IMR-90 (cell line): ENCODE measurements at regions not wholly inside any gene's neighbourhood (a gene's known extent, or its start where the extent isn't known, plus 50 kb on each side); places are given as distances from the start of the nearest gene placed in this dataset.

Experiments
- ATAC-seq: fragments of 200-7000 bp; cut with Tn5 transposase; 2 replicates; pipeline ENCODE4 v1.9.1; 2020; ENCODE audit warnings: low read depth, mild to moderate bottlenecking, moderate library complexity
- BruUV-seq: library from RNA; stranded (reverse); fragments of 400-500 nt; replicated peaks from 2 replicates; lab custom pipeline; 2021; lab: Mats Ljungman, UMichigan
- CTCF ChIA-PET: fragments of 300-600 bp; formaldehyde crosslinking; extraction: SDS; loops from one replicate; lab custom pipeline; 2021; ENCODE audit warnings: antibody characterized with exemption; lab: Yijun Ruan, JAX
- POLR2A ChIA-PET: fragments of 300-600 bp; sonication (Branson Sonifier 250); formaldehyde crosslinking; loops from one replicate; lab custom pipeline; 2022; ENCODE audit warnings: antibody characterized with exemption; ENCODE audit not compliant: unreplicated experiment; lab: Charles Lee
- DNase-seq: peaks from one replicate; pipeline ENCODE4 v3.0.0; 2013
- H2AFZ ChIP-seq: replicated peaks from 2 replicates; pipeline ENCODE3; 2013; ENCODE audit warnings: low read length, mild to moderate bottlenecking; ENCODE audit not compliant: poor library complexity
- H2AK5ac ChIP-seq: 2 replicates; pipeline ENCODE4 v1.6.1; 2013; ENCODE audit warnings: low read depth, low read length, inconsistent platforms
- H2AK9ac ChIP-seq: replicated peaks from 2 replicates; pipeline ENCODE3; 2013; ENCODE audit warnings: mild to moderate bottlenecking, low read depth, low read length, moderate library complexity; ENCODE audit not compliant: poor library complexity
- H2BK120ac ChIP-seq: 2 replicates; pipeline ENCODE4 v1.6.1; 2013; ENCODE audit warnings: low read depth, low read length, inconsistent platforms
- H2BK15ac ChIP-seq: 3 replicates; pipeline ENCODE4 v1.6.1; 2013; ENCODE audit warnings: low read depth, low read length, inconsistent platforms
- H2BK20ac ChIP-seq: 2 replicates; pipeline ENCODE4 v1.6.1; 2013; ENCODE audit warnings: low read depth, mild to moderate bottlenecking, inconsistent platforms, low read length, moderate library complexity
- H2BK5ac ChIP-seq: 2 replicates; pipeline ENCODE4 v1.6.1; 2013; ENCODE audit warnings: mild to moderate bottlenecking, low read depth, low read length, inconsistent platforms; ENCODE audit not compliant: poor library complexity, severe bottlenecking
- H3K14ac ChIP-seq: replicated peaks from 2 replicates; pipeline ENCODE4 v1.6.1; 2013; ENCODE audit warnings: low read depth, low read length, inconsistent platforms
- H3K18ac ChIP-seq: 2 replicates; pipeline ENCODE4 v1.6.1; 2013; ENCODE audit warnings: low read depth, low read length, control low read depth
- H3K23ac ChIP-seq: 2 replicates; pipeline ENCODE4 v1.6.1; 2013; ENCODE audit warnings: low read depth, low read length, inconsistent platforms
- H3K27ac ChIP-seq: 2 replicates; pipeline ENCODE4 v1.5.1; 2013; ENCODE audit warnings: mild to moderate bottlenecking, control low read depth, low read length; ENCODE audit not compliant: insufficient read depth
- H3K27me3 ChIP-seq: 2 replicates; pipeline ENCODE4 v1.6.1; 2013; ENCODE audit warnings: low read length; ENCODE audit not compliant: control insufficient read depth, insufficient read depth
- H3K36me3 ChIP-seq: 2 replicates; pipeline ENCODE4 v1.6.1; 2013; ENCODE audit warnings: low read length, mixed read lengths; ENCODE audit not compliant: control insufficient read depth, insufficient read depth
- H3K4ac ChIP-seq: 2 replicates; pipeline ENCODE4 v1.6.1; 2013; ENCODE audit warnings: low read depth, low read length, inconsistent platforms
- H3K4me1 ChIP-seq: 2 replicates; pipeline ENCODE4 v1.6.1; 2013; ENCODE audit warnings: low read length, mixed read lengths; ENCODE audit not compliant: control insufficient read depth, insufficient read depth
- H3K4me2 ChIP-seq: 2 replicates; pipeline ENCODE4 v1.6.1; 2013; ENCODE audit warnings: low read depth, mild to moderate bottlenecking, control low read depth, low read length, moderate library complexity
- H3K4me3 ChIP-seq: 2 replicates; pipeline ENCODE4 v1.5.1; 2013; ENCODE audit warnings: low read depth, mild to moderate bottlenecking, control low read depth, low read length, moderate library complexity; ENCODE audit not compliant: insufficient read depth
- H3K56ac ChIP-seq: 2 replicates; pipeline ENCODE4 v1.6.1; 2013; ENCODE audit warnings: low read length, inconsistent platforms; ENCODE audit not compliant: insufficient read depth; ENCODE audit errors: extremely low read depth
- H3K79me1 ChIP-seq, 2 experiments: 2 replicates each; pipeline ENCODE4 v1.6.1; 2013; ENCODE audit warnings: low read length in 2 of 2, inconsistent platforms in 1 of 2, low read depth in 1 of 2
- H3K9ac ChIP-seq: 2 replicates; pipeline ENCODE4 v1.6.1; 2013; ENCODE audit warnings: low read depth, low read length, control low read depth
- H3K9me1 ChIP-seq: 2 replicates; pipeline ENCODE4 v1.6.1; 2013; ENCODE audit warnings: low read length, inconsistent platforms; ENCODE audit not compliant: insufficient read depth
- H3K9me3 ChIP-seq: 2 replicates; pipeline ENCODE4 v1.6.1; 2013; ENCODE audit warnings: low read length; ENCODE audit not compliant: control insufficient read depth, insufficient read depth
- H4K20me1 ChIP-seq: 2 replicates; pipeline ENCODE4 v1.6.1; 2013; ENCODE audit warnings: low read length, inconsistent platforms; ENCODE audit not compliant: insufficient read depth
- H4K5ac ChIP-seq: 2 replicates; pipeline ENCODE4 v1.6.1; 2013; ENCODE audit warnings: mild to moderate bottlenecking, low read depth, low read length, control low read depth
- H4K8ac ChIP-seq, 2 experiments: 2 replicates each; pipeline ENCODE4 v1.6.1; 2013; ENCODE audit warnings: low read depth in 2 of 2, low read length in 2 of 2, control low read depth in 1 of 2, inconsistent platforms in 1 of 2
- H4K91ac ChIP-seq: 2 replicates; pipeline ENCODE4 v1.6.1; 2013; ENCODE audit warnings: low read depth, low read length, inconsistent platforms; ENCODE audit not compliant: insufficient read depth
- BHLHE40 ChIP-seq: fragments of 150-350 bp; IDR thresholded peaks from 2 replicates; pipeline ENCODE4 v1.6.1; 2016; ENCODE audit warnings: mild to moderate bottlenecking, low read depth, low read length
- CEBPB ChIP-seq: IDR thresholded peaks from 2 replicates; pipeline ENCODE4 v1.6.1; 2012; ENCODE audit warnings: low read depth, low read length, improper control_type of control experiment
- FOS ChIP-seq: fragments of 150-350 bp; IDR thresholded peaks from 2 replicates; pipeline ENCODE4 v1.6.1; 2016; ENCODE audit warnings: low read depth, low read length
- MAZ ChIP-seq: IDR thresholded peaks from 2 replicates; pipeline ENCODE4 v1.6.1; 2012; ENCODE audit warnings: low read depth, mild to moderate bottlenecking, low read length, improper control_type of control experiment, moderate library complexity, borderline replicate concordance
- MXI1 ChIP-seq: IDR thresholded peaks from 2 replicates; pipeline ENCODE4 v1.6.1; 2012; ENCODE audit warnings: low read depth, mild to moderate bottlenecking, low read length, moderate library complexity, borderline replicate concordance
- NFE2L2 ChIP-seq: fragments of 150-350 bp; IDR thresholded peaks from 2 replicates; pipeline ENCODE4 v1.6.1; 2016; ENCODE audit warnings: low read depth, mild to moderate bottlenecking, low read length
- POLR2A ChIP-seq: IDR thresholded peaks from 2 replicates; pipeline ENCODE4 v1.6.1; 2012; ENCODE audit warnings: mild to moderate bottlenecking, low read depth, low read length
- RAD21 ChIP-seq: IDR thresholded peaks from 2 replicates; pipeline ENCODE4 v1.6.1; 2012; ENCODE audit warnings: low read length, improper control_type of control experiment
- WGBS, 2 experiments: methylation state at CpG; one replicate each; pipeline versions ENCODE4 v1.1.5 to v1.1.7; 2013; ENCODE audit warnings: missing lambda C conversion rate in 2 of 2; ENCODE audit not compliant: insufficient read length in 1 of 2; ENCODE audit errors: extremely low coverage in 2 of 2; 5-methylcytosine and 5-hydroxymethylcytosine counted together
- dilution Hi-C: fragments of 300-500 bp; cut with HindIII; formaldehyde crosslinking; loops from one replicate; pipeline ENCODE4 v1.14.3; 2018; ENCODE audit warnings: low sequenced_read_pairs; ENCODE audit not compliant: unreplicated experiment
- in situ Hi-C: fragments of 300-500 bp; cut with MboI; formaldehyde crosslinking; loops from 3 replicates; pipeline ENCODE4 v1.14.3; 2019; ENCODE audit warnings: low sequenced_read_pairs, inconsistent platforms, mixed read lengths
- intact Hi-C: fragments of 100-400 bp; cut with micrococcal nuclease; formaldehyde crosslinking; loops from 2 replicates; pipeline ENCODE4 v1.10.0; 2022
- TF ChIP-seq, protein P1 (sequence below): conservative IDR thresholded peaks from 2 replicates; pipeline ENCODE4 v1.5.1; 2012; ENCODE audit warnings: mild to moderate bottlenecking, low read depth, low read length, improper control_type of control experiment

DNA sequence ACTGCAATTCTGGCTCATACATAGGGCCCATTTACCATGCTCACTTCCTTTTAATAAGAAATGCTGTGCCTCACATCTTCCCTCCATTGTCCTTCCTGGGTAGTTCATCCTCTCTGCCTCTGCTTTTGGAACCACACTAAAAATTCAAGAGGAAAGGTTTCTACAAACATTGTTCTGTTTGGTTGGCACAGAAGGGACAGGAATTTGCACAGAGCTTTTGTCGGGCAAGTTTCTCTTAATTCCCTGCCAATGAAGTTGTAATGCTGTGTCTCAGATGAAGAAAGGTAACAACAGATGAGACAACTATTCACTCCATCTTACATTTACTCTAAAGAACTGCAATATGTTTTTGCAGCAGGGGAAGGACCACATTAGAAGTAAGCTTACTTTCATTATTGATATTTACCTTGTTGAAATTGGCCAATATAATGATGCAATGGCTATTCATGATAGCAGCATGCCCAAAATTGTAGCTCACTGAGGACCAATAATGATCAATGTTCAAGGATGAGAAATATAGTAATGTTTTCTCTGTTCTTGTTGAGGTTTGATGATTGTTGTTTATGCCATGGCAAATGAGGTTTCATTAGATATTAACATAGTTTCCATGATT is 82.5 kb upstream of the HMHB1 start:
- Histone ChIP-seq H3K9me3 (peaks cover 7% of the 10 kb centered on the region; the same call in 1 of the 2 replicates), H4K8ac (no peak overlapping the region), H3K4me1 (no peaks in the 10 kb centered on the region), H3K79me1 (no peaks in the 10 kb centered on the region), H4K20me1 (no peaks in the 10 kb centered on the region), H3K4ac (no peak overlapping the region), H3K27me3 (no peaks in the 10 kb centered on the region), H3K14ac (no peak overlapping the region), H3K9me1 (no peaks in the 10 kb centered on the region), H3K27ac (no peak overlapping the region), H3K36me3 (no peaks in the 10 kb centered on the region), H2BK120ac (no peak overlapping the region), H3K9ac (no peak overlapping the region), H2AFZ (no peak overlapping the region), H2AK9ac (no peak overlapping the region), H3K4me3 (no peak overlapping the region), H3K18ac (no peak overlapping the region), H3K4me2 (no peak overlapping the region), H4K91ac (no peak overlapping the region), H2AK5ac (no peak overlapping the region), H3K23ac (no peak overlapping the region), H2BK5ac (no peak overlapping the region), H2BK20ac (no peak overlapping the region), H2BK15ac (no peak overlapping the region), H4K5ac (no peak overlapping the region), H3K56ac (no peak overlapping the region)
- in situ Hi-C loops: no loop called here
- DNase-seq (no peak), ATAC-seq (no peak)
- BruUV-seq: no TSS peak
- dilution Hi-C loops: no loop called here
- ChIA-PET CTCF (no interaction called here), POLR2A (no interaction called here)
- WGBS, 2 experiments: no CpG with 5 or more reads among the region's 1 CpG
- no peak for TF ChIP-seq RAD21
- TF ChIP-seq FOS: no peak
- TF ChIP-seq BHLHE40: no peak
- no peak for TF ChIP-seq NFE2L2
- TF ChIP-seq MAZ: no peak
- TF ChIP-seq, protein P1, sequence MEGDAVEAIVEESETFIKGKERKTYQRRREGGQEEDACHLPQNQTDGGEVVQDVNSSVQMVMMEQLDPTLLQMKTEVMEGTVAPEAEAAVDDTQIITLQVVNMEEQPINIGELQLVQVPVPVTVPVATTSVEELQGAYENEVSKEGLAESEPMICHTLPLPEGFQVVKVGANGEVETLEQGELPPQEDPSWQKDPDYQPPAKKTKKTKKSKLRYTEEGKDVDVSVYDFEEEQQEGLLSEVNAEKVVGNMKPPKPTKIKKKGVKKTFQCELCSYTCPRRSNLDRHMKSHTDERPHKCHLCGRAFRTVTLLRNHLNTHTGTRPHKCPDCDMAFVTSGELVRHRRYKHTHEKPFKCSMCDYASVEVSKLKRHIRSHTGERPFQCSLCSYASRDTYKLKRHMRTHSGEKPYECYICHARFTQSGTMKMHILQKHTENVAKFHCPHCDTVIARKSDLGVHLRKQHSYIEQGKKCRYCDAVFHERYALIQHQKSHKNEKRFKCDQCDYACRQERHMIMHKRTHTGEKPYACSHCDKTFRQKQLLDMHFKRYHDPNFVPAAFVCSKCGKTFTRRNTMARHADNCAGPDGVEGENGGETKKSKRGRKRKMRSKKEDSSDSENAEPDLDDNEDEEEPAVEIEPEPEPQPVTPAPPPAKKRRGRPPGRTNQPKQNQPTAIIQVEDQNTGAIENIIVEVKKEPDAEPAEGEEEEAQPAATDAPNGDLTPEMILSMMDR: no peak
- TF ChIP-seq MXI1: no peak
- TF ChIP-seq POLR2A: no peak
- TF ChIP-seq CEBPB: no peak
- intact Hi-C loops: no loop called here
